ENCODE measurements at regions not wholly inside any gene's neighbourhood (a gene's known extent, or its start where the extent isn't known, plus 50 kb on each side); places are given as distances from the start of the nearest gene placed in this dataset.

DNA sequence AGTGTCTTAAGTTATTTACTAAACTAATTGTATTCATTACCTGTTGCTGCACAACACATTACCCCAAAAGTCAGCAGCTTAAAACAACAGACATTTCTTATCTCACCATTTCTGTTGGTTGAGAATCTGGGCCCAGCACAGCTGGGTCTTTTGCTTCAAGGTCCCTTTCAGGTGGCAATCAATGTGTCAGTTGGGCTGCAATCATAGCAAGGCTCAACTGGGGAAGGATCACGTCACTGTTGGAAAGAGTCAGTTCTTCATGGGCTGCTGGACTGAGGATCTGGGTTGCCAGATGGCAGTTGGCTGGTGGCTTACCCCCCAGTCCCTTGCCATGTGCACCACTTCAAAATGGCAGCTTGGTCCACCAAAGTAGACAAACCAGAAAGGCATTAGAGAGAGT lies 261.2 kb downstream of the SUCLG1 start:
- H3K27ac ChIP-seq = no peak overlapping the region
- TF ChIP-seq, protein P1, sequence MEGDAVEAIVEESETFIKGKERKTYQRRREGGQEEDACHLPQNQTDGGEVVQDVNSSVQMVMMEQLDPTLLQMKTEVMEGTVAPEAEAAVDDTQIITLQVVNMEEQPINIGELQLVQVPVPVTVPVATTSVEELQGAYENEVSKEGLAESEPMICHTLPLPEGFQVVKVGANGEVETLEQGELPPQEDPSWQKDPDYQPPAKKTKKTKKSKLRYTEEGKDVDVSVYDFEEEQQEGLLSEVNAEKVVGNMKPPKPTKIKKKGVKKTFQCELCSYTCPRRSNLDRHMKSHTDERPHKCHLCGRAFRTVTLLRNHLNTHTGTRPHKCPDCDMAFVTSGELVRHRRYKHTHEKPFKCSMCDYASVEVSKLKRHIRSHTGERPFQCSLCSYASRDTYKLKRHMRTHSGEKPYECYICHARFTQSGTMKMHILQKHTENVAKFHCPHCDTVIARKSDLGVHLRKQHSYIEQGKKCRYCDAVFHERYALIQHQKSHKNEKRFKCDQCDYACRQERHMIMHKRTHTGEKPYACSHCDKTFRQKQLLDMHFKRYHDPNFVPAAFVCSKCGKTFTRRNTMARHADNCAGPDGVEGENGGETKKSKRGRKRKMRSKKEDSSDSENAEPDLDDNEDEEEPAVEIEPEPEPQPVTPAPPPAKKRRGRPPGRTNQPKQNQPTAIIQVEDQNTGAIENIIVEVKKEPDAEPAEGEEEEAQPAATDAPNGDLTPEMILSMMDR (conservative IDR thresholded peaks at IDR 0.05) = no peak

DNA sequence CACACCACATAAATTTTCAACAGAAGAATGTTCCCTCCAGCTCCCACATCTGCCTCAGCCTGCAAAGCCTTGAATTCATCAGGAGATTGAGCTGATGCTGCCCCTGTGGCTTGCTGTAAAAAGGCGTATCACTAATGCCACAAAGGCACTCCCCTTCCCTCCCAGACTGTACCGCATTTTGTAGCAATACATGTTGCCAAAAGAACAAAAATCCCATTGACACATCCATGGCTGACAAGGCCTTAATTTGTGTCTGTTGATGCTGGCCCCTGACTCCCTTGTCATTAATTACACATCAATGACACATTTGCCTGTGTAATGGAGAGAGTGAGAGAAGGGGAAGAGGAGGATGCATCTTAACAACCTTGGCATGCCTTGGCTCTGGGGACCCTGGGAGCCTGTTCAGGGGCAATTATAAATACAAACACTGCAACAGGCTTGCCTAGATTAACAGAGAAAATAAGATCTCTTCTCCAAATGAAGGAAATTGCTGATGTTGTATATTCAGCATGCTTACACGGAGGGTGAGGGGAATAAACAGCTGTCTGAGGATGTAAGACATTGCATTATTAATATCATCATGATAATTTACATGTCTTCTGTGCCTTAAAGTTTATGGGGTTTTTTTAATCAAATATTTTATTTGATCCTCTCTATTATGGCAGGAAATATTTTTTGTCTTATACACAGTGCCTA lies 264.0 kb downstream of the SUCLG1 start:
- TF ChIP-seq, protein P1 (conservative IDR thresholded peaks at IDR 0.05) = no peak
- H3K27ac ChIP-seq = no peak overlapping the region

DNA sequence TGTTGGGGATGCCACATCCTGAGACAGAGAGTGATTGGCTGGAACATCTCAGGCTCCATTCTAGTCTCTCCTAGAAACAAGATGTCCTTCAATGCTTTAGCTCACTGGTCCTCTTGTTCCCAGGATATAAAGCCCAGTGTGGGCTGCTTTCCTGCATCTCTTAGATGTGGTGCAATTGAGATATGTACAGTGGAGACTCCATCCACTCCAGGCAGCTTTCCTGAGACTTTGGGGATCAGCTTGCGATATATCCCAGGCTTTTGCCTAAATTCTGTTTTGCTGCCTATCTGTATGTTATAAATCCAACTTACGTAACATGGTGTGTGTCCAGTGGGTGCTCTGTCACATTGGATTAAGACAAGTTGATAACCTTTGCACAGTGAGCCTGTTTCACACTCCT lies 264.9 kb downstream of the SUCLG1 start:
- H3K27ac ChIP-seq = no peak overlapping the region
- TF ChIP-seq, protein P1 (conservative IDR thresholded peaks at IDR 0.05) = no peak

DNA sequence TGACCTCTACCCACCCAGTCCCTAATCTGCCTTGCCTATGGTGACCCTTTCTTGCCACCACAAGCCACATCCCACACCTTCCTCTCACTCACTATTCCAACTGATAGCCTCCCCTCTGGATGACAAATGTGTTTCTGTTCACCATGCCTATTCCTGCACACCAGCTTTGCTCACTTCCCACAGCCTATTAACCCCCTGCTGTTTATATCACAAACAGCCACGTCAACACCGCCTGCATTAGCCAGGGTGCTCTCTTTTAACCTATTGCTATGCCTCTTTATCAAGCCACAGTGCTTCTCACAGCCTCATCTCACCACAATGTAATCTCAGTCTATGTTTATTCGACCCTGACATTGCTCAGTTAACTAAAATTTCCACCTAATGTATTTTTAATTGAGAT lies 271.8 kb downstream of the SUCLG1 start:
- TF ChIP-seq, protein P1 (conservative IDR thresholded peaks at IDR 0.05) = no peak
- no peak overlapping the region for H3K27ac ChIP-seq

DNA sequence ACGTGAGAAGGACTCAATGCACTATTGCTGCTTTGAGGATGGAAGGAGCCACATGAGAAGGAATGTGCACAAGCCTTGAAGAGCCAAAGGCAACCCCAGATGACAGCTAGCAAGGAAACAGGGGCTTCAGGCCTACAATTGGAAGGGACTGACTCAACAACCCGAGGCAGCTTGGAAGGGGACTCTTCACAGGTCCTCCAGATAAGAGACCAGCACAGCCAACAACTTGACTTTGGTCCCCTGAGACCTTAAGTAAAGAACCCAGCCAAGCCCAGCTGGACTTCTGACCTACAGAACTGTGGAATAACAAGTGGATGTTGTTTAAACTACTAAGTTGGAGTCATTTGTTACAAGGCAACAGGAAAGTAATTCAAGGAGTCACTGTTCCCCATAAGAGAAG lies 277.2 kb downstream of the SUCLG1 start:
- H3K27ac ChIP-seq = no peak overlapping the region
- TF ChIP-seq, protein P1 (conservative IDR thresholded peaks at IDR 0.05) = no peak

DNA sequence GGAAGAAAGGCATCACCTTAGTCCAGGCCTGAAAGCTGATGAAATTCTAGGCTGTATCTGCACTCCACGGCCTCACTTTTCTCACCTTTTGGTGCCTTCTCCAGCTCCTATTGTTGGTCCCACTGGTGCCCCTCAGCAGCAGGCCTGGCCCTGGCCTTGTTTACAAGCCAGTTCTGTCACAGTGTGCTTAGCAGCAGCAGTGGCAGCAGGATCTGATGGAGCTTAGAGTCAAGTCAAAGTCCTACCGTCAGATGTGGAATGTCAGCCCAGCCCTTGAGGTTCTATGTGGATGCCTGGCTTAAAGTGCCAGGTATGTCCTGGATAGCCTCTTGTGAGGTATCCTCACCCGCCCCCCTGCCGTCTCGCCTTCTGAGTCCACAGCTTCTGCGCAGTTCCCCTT lies 281.3 kb downstream of the SUCLG1 start:
- TF ChIP-seq, protein P1 (conservative IDR thresholded peaks at IDR 0.05) = no peak
- H3K27ac ChIP-seq = no peak overlapping the region

DNA sequence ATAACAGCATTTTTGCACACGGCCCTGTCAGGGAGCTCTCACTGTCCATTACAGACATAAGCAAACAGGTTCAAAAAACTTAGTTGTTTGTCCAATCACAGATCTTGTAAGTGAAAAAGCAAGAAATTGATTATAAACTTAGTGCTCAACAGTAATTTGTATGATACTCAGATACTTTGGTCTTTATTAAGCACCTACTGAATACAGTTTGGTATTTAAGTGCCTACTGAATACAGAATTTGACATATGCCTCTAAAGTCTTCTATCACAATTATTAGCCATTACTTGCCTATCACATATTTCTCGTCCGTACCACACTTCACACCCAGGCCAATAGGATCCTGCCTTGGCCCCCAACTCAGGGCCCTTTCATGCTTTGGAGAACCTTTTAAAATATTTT lies 283.1 kb downstream of the SUCLG1 start:
- TF ChIP-seq, protein P1 (conservative IDR thresholded peaks at IDR 0.05) = no peak
- no peak overlapping the region for H3K27ac ChIP-seq

Measured in VCaP (cell line).